ENCODE measurements at regions not wholly inside any gene's neighbourhood (a gene's known extent, or its start where the extent isn't known, plus 50 kb on each side); places are given as distances from the start of the nearest gene placed in this dataset.

GRCh38 chr7:113444261-113444660 is 325.9 kb upstream of the SMIM30 start:
- TF ChIP-seq CTCF (IDR thresholded peaks at IDR 0.05) (no peak), EP300 (IDR thresholded peaks at IDR 0.05) (no peak), POLR2A (IDR thresholded peaks at IDR 0.05) (no peak), POLR2AphosphoS5 (IDR thresholded peaks at IDR 0.05) (no peak)
- no peaks in the 10 kb centered on the region for H3K36me3 ChIP-seq
- no peaks in the 10 kb centered on the region for H3K27me3 ChIP-seq
- H3K4me3 ChIP-seq: no peak overlapping the region
- no peak for DNase-seq (ENCODE audit: low spot score in 2 of 2)
- H3K4me1 ChIP-seq: no peaks in the 10 kb centered on the region
- no peak overlapping the region for H3K27ac ChIP-seq
- H3K9me3 ChIP-seq: no peaks in the 10 kb centered on the region

- WGBS: 41% methylated on average over 2 of the region's 2 CpGs
- no peak for TF ChIP-seq POLR2A (IDR thresholded peaks at IDR 0.05)
- no peak for TF ChIP-seq EP300 (IDR thresholded peaks at IDR 0.05)
- no peak for TF ChIP-seq POLR2AphosphoS5 (IDR thresholded peaks at IDR 0.05)
- TF ChIP-seq CTCF (IDR thresholded peaks at IDR 0.05): no peak
- Histone ChIP-seq H3K27me3 (no peaks in the 10 kb centered on the region), H3K9me3 (no peaks in the 10 kb centered on the region), H3K27ac (no peak overlapping the region), H3K4me3 (no peak overlapping the region), H3K4me1 (no peaks in the 10 kb centered on the region), H3K36me3 (no peaks in the 10 kb centered on the region)
- no peak for DNase-seq (ENCODE audit: low spot score in 2 of 2)
Measured at GRCh38 chr7:113440173-113440572, 321.8 kb upstream of the SMIM30 start.

- TF ChIP-seq EP300 (IDR thresholded peaks at IDR 0.05) (no peak), POLR2AphosphoS5 (IDR thresholded peaks at IDR 0.05) (no peak), CTCF (IDR thresholded peaks at IDR 0.05) (no peak), POLR2A (IDR thresholded peaks at IDR 0.05) (no peak)
- Histone ChIP-seq H3K36me3 (no peaks in the 10 kb centered on the region), H3K27ac (no peak overlapping the region), H3K4me3 (no peak overlapping the region), H3K27me3 (no peaks in the 10 kb centered on the region), H3K9me3 (no peaks in the 10 kb centered on the region), H3K4me1 (no peaks in the 10 kb centered on the region)
- no peak for DNase-seq (ENCODE audit: low spot score in 2 of 2)
- 55% methylated on average over 4 of the region's 4 CpGs for WGBS
Measured at GRCh38 chr7:113431406-113431805, 313.1 kb upstream of the SMIM30 start.

- no peaks in the 10 kb centered on the region for H3K9me3 ChIP-seq
- H3K4me1 ChIP-seq: no peaks in the 10 kb centered on the region
- H3K27me3 ChIP-seq: no peaks in the 10 kb centered on the region
- no peak overlapping the region for H3K27ac ChIP-seq
- no peak overlapping the region for H3K4me3 ChIP-seq
- WGBS: 67% methylated on average over 6 of the region's 6 CpGs
- no peaks in the 10 kb centered on the region for H3K36me3 ChIP-seq
- no peak for TF ChIP-seq POLR2A (IDR thresholded peaks at IDR 0.05)
- no peak for TF ChIP-seq CTCF (IDR thresholded peaks at IDR 0.05)
- no peak for TF ChIP-seq EP300 (IDR thresholded peaks at IDR 0.05)
- TF ChIP-seq POLR2AphosphoS5 (IDR thresholded peaks at IDR 0.05): no peak
- no peak for DNase-seq (ENCODE audit: low spot score in 2 of 2)
Measured at GRCh38 chr7:113424185-113424817, 305.9 kb upstream of the SMIM30 start.

DNA sequence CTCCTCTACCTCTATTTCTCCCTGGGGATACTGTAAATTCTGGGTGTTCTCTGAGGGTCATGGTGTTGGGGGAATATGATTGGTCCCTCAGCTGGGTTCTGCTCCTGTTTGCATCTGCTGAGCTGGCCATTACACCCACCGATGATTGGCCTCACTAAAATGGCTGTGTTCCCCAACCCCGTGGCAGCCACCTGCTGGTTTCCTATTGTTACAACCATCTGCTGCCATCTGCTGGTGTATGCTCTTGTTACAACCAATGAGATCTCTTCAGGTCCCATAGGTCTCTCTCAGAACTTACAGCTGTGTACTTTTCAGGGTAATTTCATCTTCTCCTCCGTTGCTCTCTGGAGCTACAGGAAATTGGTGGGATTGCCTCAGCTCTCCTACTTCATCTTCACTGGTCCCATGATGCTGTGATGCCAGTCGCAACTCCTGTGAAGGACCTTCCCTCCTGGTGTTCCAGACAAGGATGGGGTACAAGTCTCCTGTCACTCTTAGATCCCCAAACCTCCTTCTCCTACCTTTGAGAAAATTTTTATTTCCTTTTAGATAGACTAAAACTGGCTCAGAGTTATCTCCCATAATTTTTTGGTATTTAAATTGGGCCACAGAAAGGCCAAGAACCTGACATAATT is 303.5 kb upstream of the SMIM30 start:
- Histone ChIP-seq H3K4me3 (no peak overlapping the region), H3K27ac (no peak overlapping the region), H3K27me3 (no peaks in the 10 kb centered on the region), H3K4me1 (no peaks in the 10 kb centered on the region), H3K9me3 (no peaks in the 10 kb centered on the region), H3K36me3 (no peaks in the 10 kb centered on the region)
- WGBS: 28% methylated on average over 4 of the region's 4 CpGs
- TF ChIP-seq POLR2A (IDR thresholded peaks at IDR 0.05) (no peak), CTCF (IDR thresholded peaks at IDR 0.05) (peak; percentile 70)
- peak; percentile 70 to 88 for DNase-seq (ENCODE audit: low spot score in 2 of 2)

Data from suprapubic skin (tissue), 4 donors.